ENCODE measurements at regions not wholly inside any gene's neighbourhood (a gene's known extent, or its start where the extent isn't known, plus 50 kb on each side); places are given as distances from the start of the nearest gene placed in this dataset.

- Histone ChIP-seq H3K9me1 (ENCODE audit: control insufficient read depth, insufficient read depth, low read length) (no peaks in the 10 kb centered on the region), H3K27ac (ENCODE audit: extremely low read depth, low read depth, low read length) (no peak overlapping the region), H3K9me3 (replicated peaks; ENCODE audit: control insufficient read depth, insufficient read depth, low read depth, low read length) (no peaks in the 10 kb centered on the region; the same call in 1 of the 2 replicates), H3K4me2 (ENCODE audit: insufficient read depth, low read length) (no peak overlapping the region), H3K36me3 (ENCODE audit: control insufficient read depth, insufficient read depth, low read length) (no peaks in the 10 kb centered on the region), H3K4me1 (replicated peaks in 1 of 2; ENCODE audit: control insufficient read depth in 2 of 2, insufficient read depth in 2 of 2, low read length in 2 of 2) (no peaks in the 10 kb centered on the region), H3K9ac (ENCODE audit: insufficient read depth in 1 of 2, low read depth in 2 of 2, low read length in 2 of 2) (no peak overlapping the region), H3K4me3 (no peak overlapping the region), H3K79me2 (ENCODE audit: control insufficient read depth, insufficient read depth, low read length) (no peaks in the 10 kb centered on the region), H2AFZ (ENCODE audit: low read depth, low read length) (no peak overlapping the region), H3K27me3 (ENCODE audit: control insufficient read depth in 2 of 2, insufficient read depth in 2 of 2, low read length in 2 of 2) (no peaks in the 10 kb centered on the region), H4K20me1 (replicated peaks; ENCODE audit: control insufficient read depth, insufficient read depth, low read length) (no peaks in the 10 kb centered on the region)
- ChIA-PET POLR2A (no interaction called here), CTCF (ENCODE audit: low intra/inter-chr PET ratio) (no interaction called here)
- no TSS peak for BruUV-seq (replicated peaks)
- DNase-seq (ENCODE audit: extremely low read depth in 1 of 4, low spot score in 3 of 4) (no peak), ATAC-seq (no peak), FAIRE-seq (no peak)
- in situ Hi-C loops (cut with MboI), result no loop called here
- intact Hi-C loops (cut with micrococcal nuclease), result no loop called here
- 7% methylated on average over 1 of the region's 1 CpG for WGBS (ENCODE audit: insufficient coverage, low coverage, missing lambda C conversion rate)
- TF ChIP-seq MECOM (CRISPR knock-in tag; IDR thresholded peaks at IDR 0.05) (no peak), MYNN (IDR thresholded peaks at IDR 0.05) (no peak), MYNN (CRISPR knock-in tag; IDR thresholded peaks at IDR 0.05) (no peak), NFE2L1 (tag; IDR thresholded peaks at IDR 0.05; ENCODE audit: borderline replicate concordance, low read depth) (no peak), RERE (CRISPR knock-in tag; IDR thresholded peaks at IDR 0.05; ENCODE audit: borderline replicate concordance) (no peak), TCF7L2 (IDR thresholded peaks at IDR 0.05; ENCODE audit: low read depth, low read length) (no peak), ZBTB12 (CRISPR knock-in tag; IDR thresholded peaks at IDR 0.05) (no peak)
Measured at GRCh38 chr6:103629613-103630012, 1230.1 kb downstream of the HACE1 start.
